RWPE1 (cell line): ENCODE measurements at regions not wholly inside any gene's neighbourhood (a gene's known extent, or its start where the extent isn't known, plus 50 kb on each side); places are given as distances from the start of the nearest gene placed in this dataset.
"Not testable (repeated sequence)": the region's sequence is repeated elsewhere in the genome, so short reads cannot be mapped to it uniquely, and the experiment has no call there.

ENCODE experiments used
- CTCF ChIA-PET: fragments of 350-600 bp; sonication (Branson Sonifier 250); formaldehyde crosslinking; extraction: SDS; loops from one replicate; lab custom pipeline; 2021; lab: Yijun Ruan, JAX
- POLR2A ChIA-PET: fragments of 400-600 bp; formaldehyde crosslinking; extraction: SDS; loops from one replicate; lab custom pipeline; 2020; ENCODE audit warnings: antibody characterized with exemption; ENCODE audit not compliant: low non-redundant PET; lab: Yijun Ruan, JAX
- DNase-seq: peaks from one replicate; pipeline ENCODE4 v3.0.0; 2012; ENCODE audit warnings: low spot score
- H3K27ac ChIP-seq: fragments of 450-650 bp; 2 replicates; pipeline ENCODE4 v1.5.1; 2017
- TF ChIP-seq, protein P1 (sequence below): fragments of 450-650 bp; conservative IDR thresholded peaks from 2 replicates; pipeline ENCODE4 v1.5.1; 2017; ENCODE audit warnings: low read depth, mild to moderate bottlenecking

- POLR2A ChIA-PET, DNase-seq, CTCF ChIA-PET, H3K27ac ChIP-seq: not testable (repeated sequence)
Measured at GRCh38 chr4:73671348-73671747, 51.1 kb upstream of the RASSF6 start.

GRCh38 chr4:73673286-73673685 lies 53.0 kb upstream of the RASSF6 start:
- ChIA-PET POLR2A (no interaction called here), CTCF (interaction anchor here (0.6 to 1.4 kb wide), 4 partner anchors 137 to 461 kb away, joined by 3 to 4 read pairs (median 3); no protein-coding TSS in a partner anchor)
- DNase-seq = no peak
- no peak overlapping the region for H3K27ac ChIP-seq
- TF ChIP-seq, protein P1, sequence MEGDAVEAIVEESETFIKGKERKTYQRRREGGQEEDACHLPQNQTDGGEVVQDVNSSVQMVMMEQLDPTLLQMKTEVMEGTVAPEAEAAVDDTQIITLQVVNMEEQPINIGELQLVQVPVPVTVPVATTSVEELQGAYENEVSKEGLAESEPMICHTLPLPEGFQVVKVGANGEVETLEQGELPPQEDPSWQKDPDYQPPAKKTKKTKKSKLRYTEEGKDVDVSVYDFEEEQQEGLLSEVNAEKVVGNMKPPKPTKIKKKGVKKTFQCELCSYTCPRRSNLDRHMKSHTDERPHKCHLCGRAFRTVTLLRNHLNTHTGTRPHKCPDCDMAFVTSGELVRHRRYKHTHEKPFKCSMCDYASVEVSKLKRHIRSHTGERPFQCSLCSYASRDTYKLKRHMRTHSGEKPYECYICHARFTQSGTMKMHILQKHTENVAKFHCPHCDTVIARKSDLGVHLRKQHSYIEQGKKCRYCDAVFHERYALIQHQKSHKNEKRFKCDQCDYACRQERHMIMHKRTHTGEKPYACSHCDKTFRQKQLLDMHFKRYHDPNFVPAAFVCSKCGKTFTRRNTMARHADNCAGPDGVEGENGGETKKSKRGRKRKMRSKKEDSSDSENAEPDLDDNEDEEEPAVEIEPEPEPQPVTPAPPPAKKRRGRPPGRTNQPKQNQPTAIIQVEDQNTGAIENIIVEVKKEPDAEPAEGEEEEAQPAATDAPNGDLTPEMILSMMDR = no peak

GRCh38 chr4:73674451-73674919 lies 54.2 kb upstream of the RASSF6 start:
- peak overlapping the region; percentile 81 for H3K27ac ChIP-seq
- ChIA-PET POLR2A (no interaction called here), CTCF (interaction anchor here (0.5 to 1.4 kb wide), 4 partner anchors 101 to 625 kb away, joined by 3 to 4 read pairs (median 3); no protein-coding TSS in a partner anchor)
- TF ChIP-seq, protein P1 = no peak
- peak; percentile 42 for DNase-seq

DNA sequence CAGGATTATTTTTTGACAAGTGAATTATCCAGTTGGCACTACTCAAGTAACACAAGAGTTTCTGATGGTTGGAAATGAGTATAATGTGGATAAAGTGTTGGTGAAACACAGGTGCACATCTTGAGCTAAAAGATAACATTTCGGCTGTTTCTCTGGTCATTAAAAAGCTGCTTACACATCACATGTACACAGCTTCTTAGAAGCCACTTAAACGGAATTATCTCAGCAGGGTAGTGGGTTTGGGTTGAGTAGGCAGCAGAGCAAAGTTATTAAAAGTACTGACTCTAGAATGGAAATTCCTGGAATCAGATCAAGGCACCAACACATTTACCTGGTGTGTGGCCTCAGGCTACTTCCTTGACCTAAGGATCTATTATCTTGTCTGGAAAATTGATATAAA lies 55.4 kb upstream of the RASSF6 start:
- ChIA-PET CTCF (interaction anchor here (1.8 kb wide), 1 partner anchor 12 kb away, joined by 4 read pairs; no protein-coding TSS in a partner anchor), POLR2A (no interaction called here)
- DNase-seq = no peak
- no peak overlapping the region for H3K27ac ChIP-seq
- TF ChIP-seq, protein P1 = no peak

DNA sequence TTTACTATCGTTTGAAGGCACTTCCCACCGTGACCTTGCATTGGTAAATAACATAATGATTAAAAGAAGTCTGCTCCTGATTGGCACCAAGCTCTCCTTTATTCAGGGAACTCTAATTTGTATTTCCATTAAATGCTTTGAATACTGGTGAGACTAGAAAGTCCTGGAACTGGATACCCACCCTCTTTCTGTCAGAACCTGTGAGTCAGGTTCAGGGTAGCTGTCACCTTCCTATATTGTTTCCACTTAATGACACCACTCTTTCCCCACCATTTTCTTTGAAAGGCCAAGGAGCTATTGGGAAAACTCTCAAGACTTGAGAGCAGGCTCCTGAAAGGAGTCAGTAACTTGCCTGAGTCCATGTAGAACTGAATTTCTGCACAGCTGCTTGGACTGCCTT lies 55.9 kb upstream of the RASSF6 start:
- CTCF ChIA-PET = interaction anchor here (1.8 kb wide), 1 partner anchor 13 kb away, joined by 4 read pairs; no protein-coding TSS in a partner anchor
- POLR2A ChIA-PET = no interaction called here
- no peak overlapping the region for H3K27ac ChIP-seq
- DNase-seq = no peak
- TF ChIP-seq, protein P1 = no peak

DNA sequence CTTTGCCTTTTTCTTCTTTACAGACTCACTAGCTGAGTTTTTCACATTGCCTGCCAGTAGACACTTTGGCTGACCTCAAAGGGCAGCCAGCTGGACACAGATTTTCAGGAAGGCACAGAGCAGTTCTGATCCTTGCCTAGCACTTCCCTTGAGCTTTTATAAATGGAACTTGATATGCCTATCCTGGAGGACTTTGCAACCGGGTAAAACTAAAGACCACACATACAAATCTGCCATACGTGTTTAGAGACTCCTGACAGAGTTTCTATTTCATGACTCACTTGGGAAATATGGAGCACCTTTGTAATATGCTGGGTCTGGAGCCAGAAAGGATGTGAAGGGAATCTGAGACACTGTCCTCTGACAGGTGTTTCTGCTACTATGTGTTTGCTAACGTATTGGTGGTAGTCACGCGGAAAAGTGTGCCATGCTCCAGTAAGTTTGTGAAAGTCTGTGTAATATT lies 56.7 kb upstream of the RASSF6 start:
- POLR2A ChIA-PET = no interaction called here
- peak; percentile 85 for DNase-seq
- TF ChIP-seq, protein P1 = no peak
- CTCF ChIA-PET = interaction anchor here (0.6 to 1.8 kb wide), 3 partner anchors 8 to 187 kb away, joined by 4 read pairs; no protein-coding TSS in a partner anchor
- no peak overlapping the region for H3K27ac ChIP-seq

DNA sequence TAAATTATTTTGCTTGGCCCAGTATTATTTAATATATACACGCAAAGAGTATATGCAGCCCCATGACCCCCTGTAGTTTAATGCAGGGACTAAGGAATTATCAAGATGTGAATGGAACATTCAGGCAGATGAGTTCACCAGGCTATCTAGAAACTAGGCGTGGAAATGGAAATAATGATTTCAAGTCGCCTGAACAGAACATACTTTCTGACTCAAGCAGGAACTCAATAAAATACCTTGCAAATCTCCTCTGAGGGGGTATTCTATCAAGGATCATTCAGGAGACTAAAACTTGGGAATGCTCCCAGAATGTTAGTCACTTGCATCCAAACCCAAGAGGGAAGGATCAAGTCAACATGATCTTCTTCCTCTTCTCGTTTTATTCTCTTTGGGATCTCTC lies 59.6 kb upstream of the RASSF6 start:
- H3K27ac ChIP-seq = no peak overlapping the region
- POLR2A ChIA-PET = no interaction called here
- TF ChIP-seq, protein P1 = no peak
- peak; percentile 51 for DNase-seq
- CTCF ChIA-PET = interaction anchor here (0.6 kb wide), 1 partner anchor 262 kb away, joined by 4 read pairs; no protein-coding TSS in a partner anchor
